ENCODE measurements at regions not wholly inside any gene's neighbourhood (a gene's known extent, or its start where the extent isn't known, plus 50 kb on each side); places are given as distances from the start of the nearest gene placed in this dataset.
"Not testable (repeated sequence)": the region's sequence is repeated elsewhere in the genome, so short reads cannot be mapped to it uniquely, and the experiment has no call there.

- Mint-ChIP-seq H3K4me1 (ENCODE audit: low read depth) (no peaks in the 10 kb centered on the region), H3K36me3 (ENCODE audit: low read depth) (no peaks in the 10 kb centered on the region), H3K27me3 (ENCODE audit: low read depth) (peaks cover 3% of the 10 kb centered on the region), H3K9me3 (no peaks in the 10 kb centered on the region), H3K27ac (no peak overlapping the region), H3K4me3 (ENCODE audit: low read depth) (no peak overlapping the region)
- no peak for DNase-seq (ENCODE audit: low spot score)
- intact Hi-C loops (cut with micrococcal nuclease): no loop called here
These were observed 54.7 kb upstream of the NRIP1 start for GRCh38 chr21:15119486-15119885.

- Mint-ChIP-seq H3K36me3 (ENCODE audit: low read depth) (no peaks in the 10 kb centered on the region), H3K9me3 (no peaks in the 10 kb centered on the region), H3K27me3 (ENCODE audit: low read depth) (peaks cover 3% of the 10 kb centered on the region), H3K27ac (no peak overlapping the region), H3K4me1 (ENCODE audit: low read depth) (no peaks in the 10 kb centered on the region), H3K4me3 (ENCODE audit: low read depth) (no peak overlapping the region)
- intact Hi-C loops (cut with micrococcal nuclease): no loop called here
- DNase-seq (ENCODE audit: low spot score): no peak
These were observed 56.4 kb upstream of the NRIP1 start for GRCh38 chr21:15121097-15121654.

- H3K27ac Mint-ChIP-seq: no peak overlapping the region
- intact Hi-C loops (cut with micrococcal nuclease): no loop called here
- no peaks in the 10 kb centered on the region for H3K4me1 Mint-ChIP-seq (ENCODE audit: low read depth)
- peaks cover 3% of the 10 kb centered on the region for H3K27me3 Mint-ChIP-seq (ENCODE audit: low read depth)
- no peak for DNase-seq (ENCODE audit: low spot score)
- H3K36me3 Mint-ChIP-seq (ENCODE audit: low read depth): no peaks in the 10 kb centered on the region
- H3K4me3 Mint-ChIP-seq (ENCODE audit: low read depth): no peak overlapping the region
- no peaks in the 10 kb centered on the region for H3K9me3 Mint-ChIP-seq
These were observed 56.9 kb upstream of the NRIP1 start for GRCh38 chr21:15121655-15122120.

DNA sequence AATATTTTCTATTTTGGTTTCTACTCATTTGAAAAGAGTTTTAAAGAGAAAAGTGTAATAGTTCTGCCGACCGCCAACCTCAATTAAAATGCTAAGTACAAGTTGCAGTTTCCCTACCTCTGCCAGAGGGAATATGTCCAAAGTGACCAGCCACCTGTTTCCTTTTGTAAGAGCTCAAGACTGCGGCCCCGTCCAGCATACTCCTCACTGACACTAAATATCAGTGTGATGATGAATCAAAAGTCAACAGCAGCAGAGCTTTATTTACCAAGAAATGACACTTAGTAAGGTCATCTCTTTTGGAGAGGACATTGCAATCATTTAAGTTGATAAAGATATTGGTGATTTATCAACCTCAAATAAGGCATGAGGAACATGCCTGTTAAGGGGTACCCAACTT is 57.4 kb upstream of the NRIP1 start:
- Mint-ChIP-seq H3K4me3 (ENCODE audit: low read depth) (no peak overlapping the region), H3K4me1 (ENCODE audit: low read depth) (no peaks in the 10 kb centered on the region), H3K27ac (no peak overlapping the region), H3K9me3 (no peaks in the 10 kb centered on the region), H3K27me3 (ENCODE audit: low read depth) (peaks cover 3% of the 10 kb centered on the region), H3K36me3 (ENCODE audit: low read depth) (no peaks in the 10 kb centered on the region)
- intact Hi-C loops (cut with micrococcal nuclease): no loop called here
- no peak for DNase-seq (ENCODE audit: low spot score)

GRCh38 chr21:15124731-15125130 is 59.9 kb upstream of the NRIP1 start:
- no peak for DNase-seq (ENCODE audit: low spot score)
- H3K4me3 Mint-ChIP-seq (ENCODE audit: low read depth): no peak overlapping the region
- intact Hi-C loops (cut with micrococcal nuclease): no loop called here
- no peaks in the 10 kb centered on the region for H3K36me3 Mint-ChIP-seq (ENCODE audit: low read depth)
- H3K27me3 Mint-ChIP-seq (ENCODE audit: low read depth): peaks cover 3% of the 10 kb centered on the region
- no peaks in the 10 kb centered on the region for H3K9me3 Mint-ChIP-seq
- no peak overlapping the region for H3K27ac Mint-ChIP-seq
- H3K4me1 Mint-ChIP-seq (ENCODE audit: low read depth): no peaks in the 10 kb centered on the region

DNA sequence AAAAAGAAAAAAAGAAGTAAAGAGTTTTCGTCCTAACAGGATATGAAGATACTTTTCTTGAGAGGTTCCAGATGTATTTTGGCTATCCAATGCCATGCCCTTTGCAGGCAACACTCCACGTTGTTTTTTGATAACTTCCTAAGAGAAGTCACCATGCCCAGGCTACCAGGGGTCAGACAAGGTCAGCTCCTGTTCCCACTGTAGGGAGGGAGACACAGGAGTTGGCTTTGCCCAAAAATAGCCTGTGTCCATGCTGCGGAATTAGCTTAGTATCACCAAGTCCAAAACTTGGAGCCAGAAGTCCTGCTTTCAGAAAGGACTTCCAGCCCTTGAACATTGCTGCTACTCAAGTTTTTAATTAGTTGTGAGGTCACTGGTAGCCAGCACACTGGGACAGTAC is 62.1 kb upstream of the NRIP1 start:
- DNase-seq (ENCODE audit: low spot score): no peak
- intact Hi-C loops (cut with micrococcal nuclease): no loop called here
- Mint-ChIP-seq H3K36me3 (ENCODE audit: low read depth) (no peaks in the 10 kb centered on the region), H3K27ac (no peak overlapping the region), H3K9me3 (no peaks in the 10 kb centered on the region), H3K4me1 (ENCODE audit: low read depth) (no peaks in the 10 kb centered on the region), H3K4me3 (ENCODE audit: low read depth) (no peak overlapping the region), H3K27me3 (ENCODE audit: low read depth) (no peaks in the 10 kb centered on the region)

- no peaks in the 10 kb centered on the region for H3K36me3 Mint-ChIP-seq (ENCODE audit: low read depth)
- H3K27me3 Mint-ChIP-seq (ENCODE audit: low read depth): no peaks in the 10 kb centered on the region
- no peak overlapping the region for H3K27ac Mint-ChIP-seq
- H3K9me3 Mint-ChIP-seq: no peaks in the 10 kb centered on the region
- intact Hi-C loops (cut with micrococcal nuclease): no loop called here
- no peak overlapping the region for H3K4me3 Mint-ChIP-seq (ENCODE audit: low read depth)
- no peak for DNase-seq (ENCODE audit: low spot score)
- H3K4me1 Mint-ChIP-seq (ENCODE audit: low read depth): no peaks in the 10 kb centered on the region
These were observed 62.6 kb upstream of the NRIP1 start for GRCh38 chr21:15127437-15127836.

GRCh38 chr21:15128267-15128666 is 63.5 kb upstream of the NRIP1 start:
- no peaks in the 10 kb centered on the region for H3K36me3 Mint-ChIP-seq (ENCODE audit: low read depth)
- H3K4me1 Mint-ChIP-seq (ENCODE audit: low read depth): no peaks in the 10 kb centered on the region
- H3K4me3 Mint-ChIP-seq (ENCODE audit: low read depth): no peak overlapping the region
- intact Hi-C loops (cut with micrococcal nuclease): no loop called here
- no peak for DNase-seq (ENCODE audit: low spot score)
- H3K27ac Mint-ChIP-seq: no peak overlapping the region
- H3K9me3 Mint-ChIP-seq: no peaks in the 10 kb centered on the region
- no peaks in the 10 kb centered on the region for H3K27me3 Mint-ChIP-seq (ENCODE audit: low read depth)

- H3K9me3 Mint-ChIP-seq; DNase-seq (ENCODE audit: low spot score); H3K4me1 Mint-ChIP-seq (ENCODE audit: low read depth); intact Hi-C loops (cut with micrococcal nuclease); H3K36me3 Mint-ChIP-seq (ENCODE audit: low read depth); H3K4me3 Mint-ChIP-seq (ENCODE audit: low read depth); H3K27ac Mint-ChIP-seq; H3K27me3 Mint-ChIP-seq (ENCODE audit: low read depth): not testable (repeated sequence)
These were observed 63.9 kb upstream of the NRIP1 start for GRCh38 chr21:15128714-15129113.

DNA sequence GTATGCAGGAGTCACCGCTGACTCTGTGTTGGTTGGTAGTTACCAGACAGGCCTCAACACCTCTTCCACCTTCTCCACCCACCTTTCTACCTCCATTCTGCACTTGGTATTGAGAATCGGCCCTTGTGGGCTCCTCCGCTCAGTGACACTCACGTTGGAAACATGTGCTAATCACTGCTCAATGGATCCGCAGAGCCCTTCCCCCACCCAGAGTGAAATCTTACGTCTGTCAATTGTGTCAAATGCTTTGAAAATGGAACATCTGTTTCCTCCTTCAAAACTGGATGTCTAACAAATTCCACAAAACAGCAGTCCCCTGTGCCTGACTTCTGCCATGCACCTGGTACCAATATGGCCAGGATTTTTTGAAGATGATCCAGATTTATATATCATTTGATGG is 65.5 kb upstream of the NRIP1 start:
- Mint-ChIP-seq H3K9me3 (no peaks in the 10 kb centered on the region), H3K4me3 (ENCODE audit: low read depth) (no peak overlapping the region), H3K4me1 (ENCODE audit: low read depth) (no peaks in the 10 kb centered on the region), H3K36me3 (ENCODE audit: low read depth) (no peaks in the 10 kb centered on the region), H3K27ac (no peak overlapping the region), H3K27me3 (ENCODE audit: low read depth) (no peaks in the 10 kb centered on the region)
- DNase-seq (ENCODE audit: low spot score): no peak
- intact Hi-C loops (cut with micrococcal nuclease): no loop called here

- no peaks in the 10 kb centered on the region for H3K9me3 Mint-ChIP-seq
These were observed 66.0 kb upstream of the NRIP1 start for GRCh38 chr21:15130751-15131150.

DNA sequence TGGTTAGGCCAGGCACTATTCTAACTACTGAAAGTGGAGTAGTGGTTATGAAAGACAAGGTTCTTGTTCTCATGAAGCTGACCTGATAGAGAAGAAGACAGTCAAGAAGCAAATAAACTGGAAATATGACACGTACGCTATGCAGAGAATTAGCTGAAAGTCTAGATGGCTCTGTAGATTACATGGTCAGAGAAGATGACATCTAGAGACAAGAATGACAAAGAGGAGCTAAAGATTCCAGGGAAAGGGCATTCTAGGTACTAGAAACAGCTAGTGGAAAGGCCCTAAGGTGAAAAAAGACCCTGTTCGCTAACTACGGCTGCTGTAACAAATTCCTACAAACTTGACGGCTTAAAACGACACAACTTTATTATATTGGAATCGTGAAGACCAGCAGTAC is 68.0 kb upstream of the NRIP1 start:
- intact Hi-C loops (cut with micrococcal nuclease): no loop called here
- Mint-ChIP-seq H3K4me3 (ENCODE audit: low read depth) (no peak overlapping the region), H3K36me3 (ENCODE audit: low read depth) (no peaks in the 10 kb centered on the region), H3K4me1 (ENCODE audit: low read depth) (no peaks in the 10 kb centered on the region), H3K27me3 (ENCODE audit: low read depth) (peaks cover 3% of the 10 kb centered on the region), H3K27ac (no peak overlapping the region), H3K9me3 (no peaks in the 10 kb centered on the region)
- DNase-seq (ENCODE audit: low spot score): no peak

More at GRCh38 chr21:15130751-15131150, 66.0 kb upstream of the NRIP1 start:
- Mint-ChIP-seq H3K27ac (no peak overlapping the region), H3K4me3 (ENCODE audit: low read depth) (no peak overlapping the region), H3K27me3 (ENCODE audit: low read depth) (no peaks in the 10 kb centered on the region), H3K36me3 (ENCODE audit: low read depth) (no peaks in the 10 kb centered on the region), H3K4me1 (ENCODE audit: low read depth) (no peaks in the 10 kb centered on the region)
- intact Hi-C loops (cut with micrococcal nuclease): no loop called here
- DNase-seq (ENCODE audit: low spot score): no peak

- Mint-ChIP-seq H3K4me1 (ENCODE audit: low read depth) (no peaks in the 10 kb centered on the region), H3K27me3 (ENCODE audit: low read depth) (peaks cover 5% of the 10 kb centered on the region), H3K9me3 (no peaks in the 10 kb centered on the region), H3K27ac (no peak overlapping the region), H3K4me3 (ENCODE audit: low read depth) (no peak overlapping the region), H3K36me3 (ENCODE audit: low read depth) (no peaks in the 10 kb centered on the region)
- intact Hi-C loops (cut with micrococcal nuclease): no loop called here
- DNase-seq (ENCODE audit: low spot score): no peak
These were observed 70.1 kb upstream of the NRIP1 start for GRCh38 chr21:15134701-15135470.

Measured in activated T-helper 2 cell treated with anti-CD3 and anti-CD28 coated beads, Interferon-gamma antibody, Interleukin-2, Interleukin-4, amounts not matched to agents 10 μg/mL and 5 μg/mL and 100 μg/mL, durations not matched to agents 14 hours and 24 hours and 36 hours (primary cell).